ENCODE measurements at regions not wholly inside any gene's neighbourhood (a gene's known extent, or its start where the extent isn't known, plus 50 kb on each side); places are given as distances from the start of the nearest gene placed in this dataset.

GRCh38 chr15:34650177-34650576 is 66.7 kb upstream of the GOLGA8B start:
- H3K4me1 Mint-ChIP-seq = peaks cover 0 to 3% (median 1%) of the 10 kb centered on the region in 4 donors
- ATAC-seq (ENCODE audit: low read depth in 2 of 2) (no peak), DNase-seq (no peak)
- H3K4me3 Mint-ChIP-seq = no peak overlapping the region
- no peak overlapping the region for H3K27ac Mint-ChIP-seq
- Histone ChIP-seq H3K9me3 (ENCODE audit: control insufficient read depth in 2 of 2, low read length in 2 of 2) (no peaks in the 10 kb centered on the region), H3K4me3 (ENCODE audit: low read depth, low read length) (no peak overlapping the region), H3K36me3 (ENCODE audit: control insufficient read depth, insufficient read depth, low read length) (no peaks in the 10 kb centered on the region), H3K27me3 (ENCODE audit: control insufficient read depth, insufficient read depth, low read length) (no peaks in the 10 kb centered on the region), H3K4me1 (ENCODE audit: control insufficient read depth, insufficient read depth, low read length, poor library complexity, severe bottlenecking) (no peaks in the 10 kb centered on the region), H3K27ac (ENCODE audit: insufficient read depth, low read length, poor library complexity, severe bottlenecking) (no peak overlapping the region)
- no peaks in the 10 kb centered on the region for H3K27me3 Mint-ChIP-seq
- no peaks in the 10 kb centered on the region for H3K36me3 Mint-ChIP-seq
- H3K9me3 Mint-ChIP-seq = peaks cover 0 to 1% (median 0%) of the 10 kb centered on the region in 7 donors

GRCh38 chr15:34648294-34648631 is 64.8 kb upstream of the GOLGA8B start:
- peaks cover 0 to 4% (median 0%) of the 10 kb centered on the region in 7 donors for H3K9me3 Mint-ChIP-seq
- Histone ChIP-seq H3K4me3 (ENCODE audit: low read depth, low read length) (no peak overlapping the region), H3K27me3 (ENCODE audit: control insufficient read depth, insufficient read depth, low read length) (peaks cover 3% of the 10 kb centered on the region), H3K36me3 (ENCODE audit: control insufficient read depth, insufficient read depth, low read length) (no peaks in the 10 kb centered on the region), H3K27ac (ENCODE audit: insufficient read depth, low read length, poor library complexity, severe bottlenecking) (no peak overlapping the region), H3K4me1 (ENCODE audit: control insufficient read depth, insufficient read depth, low read length, poor library complexity, severe bottlenecking) (no peaks in the 10 kb centered on the region), H3K9me3 (ENCODE audit: control insufficient read depth in 2 of 2, low read length in 2 of 2) (no peaks in the 10 kb centered on the region)
- DNase-seq (no peak), ATAC-seq (ENCODE audit: low read depth in 2 of 2) (no peak)
- no peaks in the 10 kb centered on the region for H3K27me3 Mint-ChIP-seq
- H3K4me3 Mint-ChIP-seq = no peak overlapping the region
- H3K36me3 Mint-ChIP-seq = no peaks in the 10 kb centered on the region
- peaks cover 0 to 3% (median 1%) of the 10 kb centered on the region in 4 donors for H3K4me1 Mint-ChIP-seq
- no peak overlapping the region for H3K27ac Mint-ChIP-seq

GRCh38 chr15:34647569-34648293 is 64.3 kb upstream of the GOLGA8B start:
- Mint-ChIP-seq H3K4me1 (peaks cover 0 to 3% (median 1%) of the 10 kb centered on the region in 4 donors), H3K27me3 (no peaks in the 10 kb centered on the region), H3K9me3 (peaks cover 0 to 4% (median 0%) of the 10 kb centered on the region in 7 donors), H3K4me3 (no peak overlapping the region), H3K27ac (no peak overlapping the region), H3K36me3 (no peaks in the 10 kb centered on the region)
- no peaks in the 10 kb centered on the region for H3K36me3 ChIP-seq (ENCODE audit: control insufficient read depth, insufficient read depth, low read length)
- peak in 1 of 3 donors; percentile 43 for DNase-seq
- ATAC-seq (ENCODE audit: low read depth in 2 of 2) = no peak
- H3K4me3 ChIP-seq (ENCODE audit: low read depth, low read length) = no peak overlapping the region
- H3K4me1 ChIP-seq (ENCODE audit: control insufficient read depth, insufficient read depth, low read length, poor library complexity, severe bottlenecking) = no peaks in the 10 kb centered on the region
- H3K9me3 ChIP-seq (ENCODE audit: control insufficient read depth in 2 of 2, low read length in 2 of 2) = no peaks in the 10 kb centered on the region
- H3K27me3 ChIP-seq (ENCODE audit: control insufficient read depth, insufficient read depth, low read length) = peaks cover 3% of the 10 kb centered on the region
- no peak overlapping the region for H3K27ac ChIP-seq (ENCODE audit: insufficient read depth, low read length, poor library complexity, severe bottlenecking)

GRCh38 chr15:34646918-34647317 is 63.5 kb upstream of the GOLGA8B start:
- Histone ChIP-seq H3K9me3 (ENCODE audit: control insufficient read depth in 2 of 2, low read length in 2 of 2) (no peaks in the 10 kb centered on the region), H3K27ac (ENCODE audit: insufficient read depth, low read length, poor library complexity, severe bottlenecking) (no peak overlapping the region), H3K4me1 (ENCODE audit: control insufficient read depth, insufficient read depth, low read length, poor library complexity, severe bottlenecking) (no peaks in the 10 kb centered on the region), H3K36me3 (ENCODE audit: control insufficient read depth, insufficient read depth, low read length) (no peaks in the 10 kb centered on the region), H3K4me3 (ENCODE audit: low read depth, low read length) (no peak overlapping the region), H3K27me3 (ENCODE audit: control insufficient read depth, insufficient read depth, low read length) (peaks cover 3% of the 10 kb centered on the region)
- no peak overlapping the region for H3K4me3 Mint-ChIP-seq
- DNase-seq (no peak), ATAC-seq (ENCODE audit: low read depth in 2 of 2) (no peak)
- no peaks in the 10 kb centered on the region for H3K36me3 Mint-ChIP-seq
- H3K27ac Mint-ChIP-seq = no peak overlapping the region
- H3K4me1 Mint-ChIP-seq = no peaks in the 10 kb centered on the region
- H3K27me3 Mint-ChIP-seq = peaks cover 3% of the 10 kb centered on the region
- H3K9me3 Mint-ChIP-seq = peaks cover 0 to 4% (median 0%) of the 10 kb centered on the region in 7 donors

- H3K27me3 ChIP-seq (ENCODE audit: control insufficient read depth, insufficient read depth, low read length) = peaks cover 3% of the 10 kb centered on the region
- H3K36me3 ChIP-seq (ENCODE audit: control insufficient read depth, insufficient read depth, low read length) = no peaks in the 10 kb centered on the region
- H3K4me3 ChIP-seq (ENCODE audit: low read depth, low read length) = no peak overlapping the region
- H3K9me3 ChIP-seq (ENCODE audit: control insufficient read depth in 2 of 2, low read length in 2 of 2) = no peaks in the 10 kb centered on the region
- no peaks in the 10 kb centered on the region for H3K4me1 ChIP-seq (ENCODE audit: control insufficient read depth, insufficient read depth, low read length, poor library complexity, severe bottlenecking)
- Mint-ChIP-seq H3K36me3 (no peaks in the 10 kb centered on the region), H3K4me3 (no peak overlapping the region), H3K9me3 (peaks cover 0 to 4% (median 0%) of the 10 kb centered on the region in 7 donors), H3K27ac (no peak overlapping the region), H3K27me3 (peaks cover 12% of the 10 kb centered on the region), H3K4me1 (no peaks in the 10 kb centered on the region)
- ATAC-seq (ENCODE audit: low read depth in 2 of 2) (no peak), DNase-seq (no peak)
- no peak overlapping the region for H3K27ac ChIP-seq (ENCODE audit: insufficient read depth, low read length, poor library complexity, severe bottlenecking)
Measured at GRCh38 chr15:34644851-34645250, 61.4 kb upstream of the GOLGA8B start.

GRCh38 chr15:34644061-34644460 is 60.6 kb upstream of the GOLGA8B start:
- H3K27me3 Mint-ChIP-seq = peaks cover 14% of the 10 kb centered on the region
- ATAC-seq (ENCODE audit: low read depth in 2 of 2) = no peak

GRCh38 chr15:34642247-34642646 is 58.8 kb upstream of the GOLGA8B start:
- Histone ChIP-seq H3K36me3 (ENCODE audit: control insufficient read depth, insufficient read depth, low read length) (no peaks in the 10 kb centered on the region), H3K27ac (ENCODE audit: insufficient read depth, low read length, poor library complexity, severe bottlenecking) (no peak overlapping the region), H3K4me3 (ENCODE audit: low read depth, low read length) (no peak overlapping the region), H3K9me3 (ENCODE audit: control insufficient read depth in 2 of 2, low read length in 2 of 2) (no peaks in the 10 kb centered on the region), H3K27me3 (ENCODE audit: control insufficient read depth, insufficient read depth, low read length) (peaks cover 4% of the 10 kb centered on the region), H3K4me1 (ENCODE audit: control insufficient read depth, insufficient read depth, low read length, poor library complexity, severe bottlenecking) (no peaks in the 10 kb centered on the region)
- Mint-ChIP-seq H3K36me3 (no peaks in the 10 kb centered on the region), H3K27me3 (peaks cover 14% of the 10 kb centered on the region), H3K9me3 (peaks cover 0 to 4% (median 0%) of the 10 kb centered on the region in 7 donors), H3K4me3 (no peak overlapping the region), H3K4me1 (no peaks in the 10 kb centered on the region), H3K27ac (no peak overlapping the region)
- ATAC-seq (ENCODE audit: low read depth in 2 of 2) (no peak), DNase-seq (no peak)

More at GRCh38 chr15:34644061-34644460, 60.6 kb upstream of the GOLGA8B start:
- no peak overlapping the region for H3K27ac Mint-ChIP-seq
- peaks cover 3% of the 10 kb centered on the region for H3K27me3 ChIP-seq (ENCODE audit: control insufficient read depth, insufficient read depth, low read length)
- H3K36me3 Mint-ChIP-seq = no peaks in the 10 kb centered on the region
- no peak overlapping the region for H3K4me3 Mint-ChIP-seq
- H3K4me1 ChIP-seq (ENCODE audit: control insufficient read depth, insufficient read depth, low read length, poor library complexity, severe bottlenecking) = no peaks in the 10 kb centered on the region
- no peaks in the 10 kb centered on the region for H3K36me3 ChIP-seq (ENCODE audit: control insufficient read depth, insufficient read depth, low read length)
- peaks cover 0 to 4% (median 0%) of the 10 kb centered on the region in 7 donors for H3K9me3 Mint-ChIP-seq
- DNase-seq = no peak
- H3K9me3 ChIP-seq (ENCODE audit: control insufficient read depth in 2 of 2, low read length in 2 of 2) = no peaks in the 10 kb centered on the region
- no peaks in the 10 kb centered on the region for H3K4me1 Mint-ChIP-seq
- no peak overlapping the region for H3K27ac ChIP-seq (ENCODE audit: insufficient read depth, low read length, poor library complexity, severe bottlenecking)
- H3K4me3 ChIP-seq (ENCODE audit: low read depth, low read length) = no peak overlapping the region

- no peaks in the 10 kb centered on the region for H3K9me3 ChIP-seq (ENCODE audit: control insufficient read depth in 2 of 2, low read length in 2 of 2)
- H3K9me3 Mint-ChIP-seq = peaks cover 0 to 4% (median 0%) of the 10 kb centered on the region in 7 donors
Measured at GRCh38 chr15:34640661-34641060, 57.2 kb upstream of the GOLGA8B start.

More at GRCh38 chr15:34640661-34641060, 57.2 kb upstream of the GOLGA8B start:
- no peaks in the 10 kb centered on the region for H3K4me1 Mint-ChIP-seq
- no peaks in the 10 kb centered on the region for H3K36me3 Mint-ChIP-seq
- H3K4me3 ChIP-seq (ENCODE audit: low read depth, low read length) = no peak overlapping the region
- H3K36me3 ChIP-seq (ENCODE audit: control insufficient read depth, insufficient read depth, low read length) = no peaks in the 10 kb centered on the region
- DNase-seq (no peak), ATAC-seq (ENCODE audit: low read depth in 2 of 2) (no peak)
- H3K27ac ChIP-seq (ENCODE audit: insufficient read depth, low read length, poor library complexity, severe bottlenecking) = no peak overlapping the region
- no peak overlapping the region for H3K4me3 Mint-ChIP-seq
- H3K27me3 Mint-ChIP-seq = peaks cover 14% of the 10 kb centered on the region
- H3K4me1 ChIP-seq (ENCODE audit: control insufficient read depth, insufficient read depth, low read length, poor library complexity, severe bottlenecking) = no peaks in the 10 kb centered on the region
- H3K27me3 ChIP-seq (ENCODE audit: control insufficient read depth, insufficient read depth, low read length) = peaks cover 4% of the 10 kb centered on the region
- no peak overlapping the region for H3K27ac Mint-ChIP-seq

Measured in CD4-positive, CD25-positive, alpha-beta regulatory T cell (primary cell).